Liver (tissue), 3 donors: ENCODE measurements at regions not wholly inside any gene's neighbourhood (a gene's known extent, or its start where the extent isn't known, plus 50 kb on each side); places are given as distances from the start of the nearest gene placed in this dataset.
"Not testable (repeated sequence)": the region's sequence is repeated elsewhere in the genome, so short reads cannot be mapped to it uniquely, and the experiment has no call there.

Source experiments
- ATF3 ChIP-seq: IDR thresholded peaks from 2 replicates; pipeline ENCODE4 v1.6.1; 2016; ENCODE audit warnings: antibody characterized with exemption
- CTCF ChIP-seq: fragments of 150-350 bp; IDR thresholded peaks from 2 replicates; pipeline ENCODE4 v1.5.1; 2017; ENCODE audit warnings: improper control_type of control experiment, low read depth, low read length; ENCODE audit not compliant: missing input control
- EGR1 ChIP-seq, 2 donors: IDR thresholded peaks; 2 replicates each; pipeline ENCODE4 v1.6.1; 2016 to 2018; ENCODE audit warnings: antibody characterized with exemption in 2 of 2, low read depth in 2 of 2
- FOXA1 ChIP-seq: IDR thresholded peaks from 2 replicates; pipeline ENCODE4 v1.6.1; 2016; ENCODE audit warnings: antibody characterized with exemption
- GABPA ChIP-seq, 2 donors: IDR thresholded peaks in 1 of 2; conservative IDR thresholded peaks in 1 of 2; 2 replicates each; pipeline ENCODE4 v1.6.1; 2016; ENCODE audit warnings: antibody characterized with exemption in 2 of 2, mild to moderate bottlenecking in 1 of 2, moderate library complexity in 1 of 2
- JUND ChIP-seq, 2 donors: IDR thresholded peaks; 2 replicates each; pipeline ENCODE4 v1.6.1; 2016; ENCODE audit warnings: antibody characterized with exemption in 2 of 2
- MAX ChIP-seq: IDR thresholded peaks from 2 replicates; pipeline ENCODE4 v1.6.1; 2016; ENCODE audit warnings: antibody characterized with exemption
- RAD21 ChIP-seq, 2 donors: IDR thresholded peaks; 2 replicates each; pipeline ENCODE4 v1.6.1; 2016; ENCODE audit warnings: antibody characterized with exemption in 2 of 2, mild to moderate bottlenecking in 2 of 2
- REST ChIP-seq: IDR thresholded peaks from 2 replicates; pipeline ENCODE4 v1.6.1; 2016; ENCODE audit warnings: antibody characterized with exemption, mild to moderate bottlenecking
- SP1 ChIP-seq: IDR thresholded peaks from 2 replicates; pipeline ENCODE4 v1.6.1; 2018; ENCODE audit warnings: antibody characterized with exemption, mild to moderate bottlenecking
- TAF1 ChIP-seq: conservative IDR thresholded peaks from 2 replicates; pipeline ENCODE4 v1.6.1; 2016; ENCODE audit warnings: antibody characterized with exemption, mild to moderate bottlenecking
- YY1 ChIP-seq: IDR thresholded peaks from 2 replicates; pipeline ENCODE4 v1.6.1; 2016; ENCODE audit warnings: antibody characterized with exemption, mild to moderate bottlenecking
- ZBTB33 ChIP-seq: IDR thresholded peaks from 2 replicates; pipeline ENCODE4 v1.6.1; 2016; ENCODE audit warnings: antibody characterized with exemption
- donor health status: healthy.
- donor health status: healthy.

- TF ChIP-seq ATF3; RAD21 (IDR thresholded peaks at IDR 0.05); CTCF; REST; TAF1; MAX; GABPA (IDR thresholded peaks at IDR 0.05 in 1 of 2, conservative IDR thresholded peaks at IDR 0.05 in 1 of 2); EGR1 (IDR thresholded peaks at IDR 0.05; ENCODE audit: low read depth in 2 of 2); JUND (IDR thresholded peaks at IDR 0.05); FOXA1; YY1; ZBTB33; SP1: not testable (repeated sequence)
Observed at GRCh38 chr4:189703000-189703399, 237.7 kb upstream of the FRG1 start.
